HL-60 (cell line): ENCODE measurements at regions not wholly inside any gene's neighbourhood (a gene's known extent, or its start where the extent isn't known, plus 50 kb on each side); places are given as distances from the start of the nearest gene placed in this dataset.
"Not testable (repeated sequence)": the region's sequence is repeated elsewhere in the genome, so short reads cannot be mapped to it uniquely, and the experiment has no call there.

Source experiments
- CTCF ChIP-seq: IDR thresholded peaks from one replicate; pipeline ENCODE4 v1.5.1; 2011; ENCODE audit warnings: low read length, control low read depth, inconsistent platforms; ENCODE audit not compliant: insufficient read depth
- POLR2AphosphoS5 ChIP-seq: IDR thresholded peaks from 2 replicates; pipeline ENCODE4 v1.6.1; 2012; ENCODE audit warnings: low read depth
- REST ChIP-seq: IDR thresholded peaks from 2 replicates; pipeline ENCODE4 v1.6.1; 2012; ENCODE audit warnings: low read depth; ENCODE audit not compliant: insufficient replicate concordance

- TF ChIP-seq REST, CTCF, POLR2AphosphoS5: not testable (repeated sequence)
These were observed 1071.2 kb downstream of the RPIA start for GRCh38 chr2:89762461-89763253.
